ENCODE measurements at regions not wholly inside any gene's neighbourhood (a gene's known extent, or its start where the extent isn't known, plus 50 kb on each side); places are given as distances from the start of the nearest gene placed in this dataset.

DNA sequence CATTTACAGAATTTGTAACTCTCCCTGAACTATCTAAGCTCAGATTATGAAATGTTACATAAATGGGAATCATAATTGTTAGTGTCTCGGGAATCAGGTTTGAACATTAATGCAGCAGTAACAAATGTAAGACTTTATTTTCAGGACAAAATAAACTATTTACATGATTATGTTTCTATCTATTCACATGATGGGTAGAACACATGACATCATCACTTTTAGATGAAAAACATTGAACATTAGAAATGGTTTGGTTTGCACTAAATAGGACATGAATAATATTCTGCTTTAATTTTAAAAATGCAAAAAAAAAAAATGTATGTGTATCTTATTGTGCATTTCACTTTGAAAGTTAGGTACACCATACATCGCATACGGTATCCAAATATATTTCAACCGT, 745.5 kb upstream of the POT1 start:
- CTCF ChIA-PET = no interaction called here

GRCh38 chr7:125670926-125671572, 741.4 kb upstream of the POT1 start:
- no TSS peak for BruUV-seq (replicated peaks)
- no peak overlapping the region for H3K4me3 ChIP-seq
- no peak overlapping the region for H2AFZ ChIP-seq
- no peaks in the 10 kb centered on the region for H3K27me3 ChIP-seq (ENCODE audit: insufficient read depth, low read depth)
- H3K36me3 ChIP-seq (ENCODE audit: low read depth) = no peaks in the 10 kb centered on the region
- no peaks in the 10 kb centered on the region for H3K9me2 ChIP-seq (ENCODE audit: insufficient read depth)
- ChIA-PET CTCF (interaction anchor here (0.7 kb wide), 1 partner anchor 823 kb away, joined by 3 read pairs; no protein-coding TSS in a partner anchor), POLR2A (ENCODE audit: unreplicated experiment) (no interaction called here)
- peak; percentile 79 for TF ChIP-seq CTCF (conservative IDR thresholded peaks at IDR 0.05)
- TF ChIP-seq EZH2 (IDR thresholded peaks at IDR 0.05; ENCODE audit: low read depth) = no peak
- DNase-seq = no peak
- no peaks in the 10 kb centered on the region for H3F3A ChIP-seq (ENCODE audit: insufficient read depth, low read depth)
- intact Hi-C loops (cut with micrococcal nuclease; ENCODE audit: unreplicated experiment) = loop anchor here (2.0 kb wide), 1 partner anchor 608 kb away; no protein-coding TSS in a partner anchor
- H3K79me2 ChIP-seq (ENCODE audit: low read depth) = no peaks in the 10 kb centered on the region
- H3K4me2 ChIP-seq = no peak overlapping the region
- no peaks in the 10 kb centered on the region for H3K4me1 ChIP-seq (replicated peaks; ENCODE audit: insufficient read depth)
- H3K27ac ChIP-seq = no peak overlapping the region
- H4K20me1 ChIP-seq (ENCODE audit: insufficient read depth) = no peaks in the 10 kb centered on the region
- H3K9me3 ChIP-seq (ENCODE audit: insufficient read depth, low read depth) = no peaks in the 10 kb centered on the region

More for the DNA sequence above, 745.5 kb upstream of the POT1 start:
- H3K4me3 ChIP-seq = no peak overlapping the region
- no peaks in the 10 kb centered on the region for H3K79me2 ChIP-seq (ENCODE audit: low read depth)
- H3K9me2 ChIP-seq (ENCODE audit: insufficient read depth) = no peaks in the 10 kb centered on the region
- H3K4me2 ChIP-seq = no peak overlapping the region
- H3K27me3 ChIP-seq (ENCODE audit: insufficient read depth, low read depth) = no peaks in the 10 kb centered on the region
- no peak overlapping the region for H2AFZ ChIP-seq
- TF ChIP-seq CTCF (conservative IDR thresholded peaks at IDR 0.05) = no peak
- TF ChIP-seq EZH2 (IDR thresholded peaks at IDR 0.05; ENCODE audit: low read depth) = no peak
- intact Hi-C loops (cut with micrococcal nuclease; ENCODE audit: unreplicated experiment) = no loop called here
- H3F3A ChIP-seq (ENCODE audit: insufficient read depth, low read depth) = no peaks in the 10 kb centered on the region
- H3K27ac ChIP-seq = no peak overlapping the region
- BruUV-seq (replicated peaks) = no TSS peak
- H3K9me3 ChIP-seq (ENCODE audit: insufficient read depth, low read depth) = no peaks in the 10 kb centered on the region
- DNase-seq = no peak
- no peaks in the 10 kb centered on the region for H4K20me1 ChIP-seq (ENCODE audit: insufficient read depth)
- no peaks in the 10 kb centered on the region for H3K4me1 ChIP-seq (replicated peaks; ENCODE audit: insufficient read depth)
- POLR2A ChIA-PET (ENCODE audit: unreplicated experiment) = no interaction called here
- no peaks in the 10 kb centered on the region for H3K36me3 ChIP-seq (ENCODE audit: low read depth)

DNA sequence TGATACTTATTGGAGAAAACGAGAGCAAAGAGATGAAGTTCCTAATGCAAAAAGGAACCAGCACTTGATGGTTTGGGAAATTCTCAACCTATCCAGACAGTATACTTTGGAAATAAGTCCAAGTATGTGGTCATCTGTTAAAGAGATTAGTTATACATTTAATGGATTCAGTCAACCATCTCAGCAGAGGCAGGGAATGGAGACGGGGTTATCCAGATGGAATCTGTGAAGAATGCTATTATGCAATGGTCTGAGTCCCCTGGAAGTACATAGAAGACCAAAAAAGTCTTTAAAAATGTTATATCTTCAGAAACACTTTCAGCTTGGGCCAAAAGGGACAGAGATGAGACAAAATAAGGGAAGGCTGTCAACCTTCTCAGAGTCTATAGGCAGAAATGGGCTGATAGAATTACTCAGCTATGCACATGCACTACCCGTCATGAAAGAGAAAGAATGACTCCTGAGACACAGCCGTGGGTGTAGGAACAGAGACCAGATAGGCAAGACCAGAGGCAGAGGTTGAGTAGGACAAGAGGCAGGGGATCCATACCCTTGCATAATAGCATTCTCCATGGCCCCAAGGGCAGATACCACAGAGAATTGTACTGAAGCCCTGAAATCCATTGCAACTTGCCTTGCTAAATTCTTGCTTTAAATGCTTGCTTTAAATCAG, 738.8 kb upstream of the POT1 start:
- Histone ChIP-seq H3F3A (ENCODE audit: insufficient read depth, low read depth) (no peaks in the 10 kb centered on the region), H3K79me2 (ENCODE audit: low read depth) (no peaks in the 10 kb centered on the region), H3K27ac (no peak overlapping the region), H3K9me3 (ENCODE audit: insufficient read depth, low read depth) (no peaks in the 10 kb centered on the region), H2AFZ (no peak overlapping the region), H3K4me3 (no peak overlapping the region), H3K27me3 (ENCODE audit: insufficient read depth, low read depth) (no peaks in the 10 kb centered on the region), H3K4me1 (replicated peaks; ENCODE audit: insufficient read depth) (no peaks in the 10 kb centered on the region), H3K4me2 (no peak overlapping the region), H4K20me1 (ENCODE audit: insufficient read depth) (no peaks in the 10 kb centered on the region), H3K36me3 (ENCODE audit: low read depth) (no peaks in the 10 kb centered on the region), H3K9me2 (ENCODE audit: insufficient read depth) (no peaks in the 10 kb centered on the region)
- POLR2A ChIA-PET (ENCODE audit: unreplicated experiment) = no interaction called here
- CTCF ChIA-PET = no interaction called here
- intact Hi-C loops (cut with micrococcal nuclease; ENCODE audit: unreplicated experiment) = no loop called here
- TF ChIP-seq EZH2 (IDR thresholded peaks at IDR 0.05; ENCODE audit: low read depth) = no peak
- no peak for TF ChIP-seq CTCF (conservative IDR thresholded peaks at IDR 0.05)
- BruUV-seq (replicated peaks) = no TSS peak
- no peak for DNase-seq
